DOHH2 (cell line): ENCODE measurements at regions not wholly inside any gene's neighbourhood (a gene's known extent, or its start where the extent isn't known, plus 50 kb on each side); places are given as distances from the start of the nearest gene placed in this dataset.

Experiments used
- H3F3A ChIP-seq: fragments of 200-600 bp; sonication (generic), shearing (Covaris generic); 2 replicates; pipeline ENCODE4 v1.6.0; 2016; ENCODE audit warnings: antibody characterized with exemption, mild to moderate bottlenecking; ENCODE audit not compliant: control insufficient read depth, insufficient read depth
- H3K27ac ChIP-seq: fragments of 200-600 bp; sonication (generic); 2 replicates; pipeline ENCODE4 v1.5.1; 2014; ENCODE audit warnings: low read depth, mild to moderate bottlenecking, low read length, moderate library complexity
- H3K27me3 ChIP-seq: fragments of 200-600 bp; sonication (generic); 2 replicates; pipeline ENCODE4 v1.6.1; 2014; ENCODE audit warnings: mild to moderate bottlenecking, low read length, mixed read lengths; ENCODE audit not compliant: control insufficient read depth
- H3K36me3 ChIP-seq: fragments of 200-600 bp; sonication (generic); 2 replicates; pipeline ENCODE4 v1.6.1; 2014; ENCODE audit warnings: mild to moderate bottlenecking, low read length, moderate library complexity, mixed read lengths; ENCODE audit not compliant: control insufficient read depth
- H3K4me1 ChIP-seq: fragments of 200-600 bp; sonication (generic); 2 replicates; pipeline ENCODE4 v1.6.1; 2014; ENCODE audit warnings: mild to moderate bottlenecking, low read length, mixed read lengths; ENCODE audit not compliant: control insufficient read depth
- H3K4me2 ChIP-seq: fragments of 200-600 bp; sonication (generic); 2 replicates; pipeline ENCODE4 v1.6.0; 2014; ENCODE audit warnings: mild to moderate bottlenecking, low read length, moderate library complexity
- H3K4me3 ChIP-seq: fragments of 200-600 bp; sonication (generic); 2 replicates; pipeline ENCODE4 v1.5.1; 2014; ENCODE audit warnings: mild to moderate bottlenecking, low read length, mixed read lengths
- H3K79me2 ChIP-seq: fragments of 200-600 bp; sonication (generic); 2 replicates; pipeline ENCODE4 v1.6.1; 2014; ENCODE audit warnings: mild to moderate bottlenecking, low read length, mixed read lengths; ENCODE audit not compliant: control insufficient read depth
- H3K9me2 ChIP-seq: fragments of 200-600 bp; sonication (generic); replicated peaks from 2 replicates; pipeline ENCODE4 v1.6.1; 2014; ENCODE audit warnings: mild to moderate bottlenecking, low read length, mixed read lengths; ENCODE audit not compliant: control insufficient read depth
- H3K9me3 ChIP-seq: fragments of 200-600 bp; sonication (generic); 2 replicates; pipeline ENCODE4 v1.6.1; 2014; ENCODE audit warnings: antibody characterized with exemption, low read length, mixed read lengths; ENCODE audit not compliant: control insufficient read depth, insufficient read depth
- H4K20me1 ChIP-seq: fragments of 200-600 bp; sonication (generic); 2 replicates; pipeline ENCODE4 v1.6.0; 2014; ENCODE audit warnings: low read depth, mild to moderate bottlenecking, antibody characterized with exemption, low read length, moderate library complexity; ENCODE audit not compliant: control insufficient read depth, insufficient read depth
- CTCF ChIP-seq: fragments of 200-600 bp; sonication (generic); IDR thresholded peaks from one replicate; pipeline ENCODE4 v1.5.1; 2014; ENCODE audit warnings: antibody characterized with exemption, mild to moderate bottlenecking, low read depth, low read length; ENCODE audit not compliant: poor library complexity, severe bottlenecking
- EZH2phosphoT487 ChIP-seq: fragments of 200-600 bp; sonication (generic); IDR thresholded peaks from 2 replicates; pipeline ENCODE4 v1.6.1; 2017; ENCODE audit warnings: borderline replicate concordance, mild to moderate bottlenecking, antibody characterized with exemption, low read length, moderate library complexity, mixed read lengths

GRCh38 chr22:27171212-27171611, 513.8 kb downstream of the MIAT start:
- no peak for TF ChIP-seq EZH2phosphoT487
- TF ChIP-seq CTCF = no peak
- H4K20me1 ChIP-seq = no peaks in the 10 kb centered on the region
- no peaks in the 10 kb centered on the region; the same call in 1 of the 2 replicates for H3K4me1 ChIP-seq
- no peak overlapping the region for H3K4me3 ChIP-seq
- no peaks in the 10 kb centered on the region for H3K79me2 ChIP-seq
- H3K27me3 ChIP-seq = no peaks in the 10 kb centered on the region
- no peak overlapping the region for H3K4me2 ChIP-seq
- H3F3A ChIP-seq = no peaks in the 10 kb centered on the region
- no peak overlapping the region for H3K27ac ChIP-seq
- H3K9me2 ChIP-seq = no peaks in the 10 kb centered on the region
- H3K36me3 ChIP-seq = no peaks in the 10 kb centered on the region
- no peaks in the 10 kb centered on the region for H3K9me3 ChIP-seq

- TF ChIP-seq CTCF (no peak), EZH2phosphoT487 (no peak)
Observed at GRCh38 chr22:27173530-27173929, 516.1 kb downstream of the MIAT start.

GRCh38 chr22:27175021-27175838, 517.8 kb downstream of the MIAT start:
- no peaks in the 10 kb centered on the region for H3K9me2 ChIP-seq
- no peaks in the 10 kb centered on the region for H4K20me1 ChIP-seq
- no peak for TF ChIP-seq CTCF
- no peak for TF ChIP-seq EZH2phosphoT487
- no peak overlapping the region for H3K4me3 ChIP-seq
- H3K27ac ChIP-seq = no peak overlapping the region
- no peaks in the 10 kb centered on the region for H3K9me3 ChIP-seq
- H3K79me2 ChIP-seq = no peaks in the 10 kb centered on the region
- no peaks in the 10 kb centered on the region for H3F3A ChIP-seq
- H3K4me2 ChIP-seq = no peak overlapping the region
- H3K36me3 ChIP-seq = no peaks in the 10 kb centered on the region
- H3K27me3 ChIP-seq = no peaks in the 10 kb centered on the region
- H3K4me1 ChIP-seq = no peaks in the 10 kb centered on the region; the same call in 1 of the 2 replicates

More at GRCh38 chr22:27173530-27173929, 516.1 kb downstream of the MIAT start:
- no peaks in the 10 kb centered on the region for H3K9me3 ChIP-seq
- H4K20me1 ChIP-seq = no peaks in the 10 kb centered on the region
- H3K4me3 ChIP-seq = no peak overlapping the region
- H3K4me2 ChIP-seq = no peak overlapping the region
- no peaks in the 10 kb centered on the region for H3F3A ChIP-seq
- no peaks in the 10 kb centered on the region for H3K9me2 ChIP-seq
- H3K36me3 ChIP-seq = no peaks in the 10 kb centered on the region
- no peaks in the 10 kb centered on the region; the same call in 1 of the 2 replicates for H3K4me1 ChIP-seq
- no peaks in the 10 kb centered on the region for H3K27me3 ChIP-seq
- H3K79me2 ChIP-seq = no peaks in the 10 kb centered on the region
- no peak overlapping the region for H3K27ac ChIP-seq
